GM19463 (cell line): ENCODE measurements at regions not wholly inside any gene's neighbourhood (a gene's known extent, or its start where the extent isn't known, plus 50 kb on each side); places are given as distances from the start of the nearest gene placed in this dataset.
"Not testable (repeated sequence)": the region's sequence is repeated elsewhere in the genome, so short reads cannot be mapped to it uniquely, and the experiment has no call there.

Experiments used
- ATAC-seq: cut with Tn5 transposase; IDR thresholded peaks from one replicate; pipeline ENCODE4 v1.9.1; 2021; ENCODE audit warnings: mild to moderate bottlenecking, moderate library complexity; ENCODE audit not compliant: unreplicated experiment

- no peak for ATAC-seq
These were observed 607.0 kb downstream of the TENT5A start for GRCh38 chr6:81145506-81145905.

- no peak for ATAC-seq
These were observed 608.1 kb downstream of the TENT5A start for GRCh38 chr6:81144346-81144745.

DNA sequence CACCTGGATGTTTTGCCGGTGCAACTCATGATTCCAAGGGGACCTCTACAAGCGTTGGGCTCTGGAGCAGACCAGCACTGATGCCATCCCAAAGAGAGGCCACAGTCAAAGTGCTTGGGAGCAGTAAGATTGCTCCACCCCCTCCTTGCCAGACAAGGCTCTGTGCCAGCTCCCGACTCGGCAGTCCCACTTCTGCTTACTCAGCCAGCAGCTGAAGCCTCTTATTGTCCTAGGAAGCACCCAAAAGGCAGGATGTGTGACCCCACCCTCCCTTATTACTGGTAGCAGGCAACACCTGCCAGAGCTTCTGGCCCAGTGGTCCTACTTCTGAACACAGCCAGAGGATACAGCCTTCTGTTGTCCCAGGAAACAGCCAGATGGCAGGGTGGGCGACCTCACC is 614.2 kb downstream of the TENT5A start:
- ATAC-seq, result no peak

GRCh38 chr6:81130969-81131368 is 621.5 kb downstream of the TENT5A start:
- no peak for ATAC-seq

DNA sequence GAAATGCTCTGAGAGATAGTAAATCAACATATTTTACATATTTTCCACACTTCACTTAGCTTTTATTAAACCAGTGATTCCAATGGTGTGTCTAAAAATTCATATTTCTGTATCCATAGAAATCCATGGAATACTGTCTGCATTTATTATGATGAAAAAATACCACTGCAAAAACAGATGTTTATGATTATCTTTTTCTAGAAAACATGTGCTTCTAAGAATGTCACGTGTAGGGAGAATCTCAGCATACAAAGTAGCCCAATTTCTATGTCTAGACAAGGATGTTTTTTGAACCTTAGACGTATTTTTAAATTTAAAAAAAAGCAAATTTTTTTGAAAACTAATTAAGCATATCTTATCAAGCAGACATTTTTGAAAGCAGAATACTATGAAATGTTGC is 622.4 kb downstream of the TENT5A start:
- no peak for ATAC-seq

- ATAC-seq, result no peak
These were observed 623.8 kb downstream of the TENT5A start for GRCh38 chr6:81128671-81129070.

DNA sequence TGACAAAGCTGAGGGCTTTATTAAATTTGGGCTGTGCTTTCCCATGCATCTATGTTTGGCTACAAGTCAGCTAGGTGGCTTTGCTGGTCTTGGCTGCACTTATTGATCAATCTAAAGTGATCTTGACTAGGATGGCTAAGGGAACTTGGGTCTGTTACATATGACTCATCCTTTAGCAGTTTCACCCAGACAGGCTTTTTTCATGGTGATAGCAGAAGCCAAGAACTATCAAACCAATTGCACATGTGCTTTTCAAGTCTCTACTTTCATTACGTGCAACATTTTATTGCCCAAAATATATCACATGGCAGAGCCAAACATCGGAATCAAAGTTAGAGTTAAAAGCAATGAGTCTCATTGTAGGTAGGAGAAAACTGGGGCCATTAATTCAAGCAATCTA is 626.3 kb downstream of the TENT5A start:
- no peak for ATAC-seq

DNA sequence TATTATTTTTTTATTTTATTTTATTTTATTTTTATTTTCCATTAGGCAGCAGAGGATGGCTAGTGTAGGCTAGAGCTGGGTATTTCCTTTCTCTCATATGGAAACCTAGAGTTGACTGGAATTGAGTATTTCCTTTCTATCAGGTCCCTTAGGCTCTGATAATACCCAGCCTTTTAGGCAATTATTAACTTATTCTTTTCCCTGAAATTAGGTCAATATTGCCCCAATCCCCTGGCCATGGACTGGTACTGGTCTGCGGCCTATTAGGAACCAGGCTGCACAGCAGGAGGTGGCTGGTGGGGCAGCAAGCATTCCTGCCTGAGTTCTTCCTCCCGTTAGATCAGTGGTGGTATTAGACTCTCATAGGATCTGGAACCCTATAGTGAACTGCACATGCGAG is 632.2 kb downstream of the TENT5A start:
- no peak for ATAC-seq

GRCh38 chr6:81105998-81106397 is 646.5 kb downstream of the TENT5A start:
- no peak for ATAC-seq

GRCh38 chr6:81098109-81098814 is 654.2 kb downstream of the TENT5A start:
- no peak for ATAC-seq

- not testable (repeated sequence) for ATAC-seq
These were observed 656.0 kb downstream of the TENT5A start for GRCh38 chr6:81096464-81096863.

GRCh38 chr6:81093051-81093450 is 659.4 kb downstream of the TENT5A start:
- no peak for ATAC-seq

- ATAC-seq, result no peak
These were observed 664.3 kb downstream of the TENT5A start for GRCh38 chr6:81088145-81088544.

- no peak for ATAC-seq
These were observed 665.5 kb downstream of the TENT5A start for GRCh38 chr6:81086991-81087390.

DNA sequence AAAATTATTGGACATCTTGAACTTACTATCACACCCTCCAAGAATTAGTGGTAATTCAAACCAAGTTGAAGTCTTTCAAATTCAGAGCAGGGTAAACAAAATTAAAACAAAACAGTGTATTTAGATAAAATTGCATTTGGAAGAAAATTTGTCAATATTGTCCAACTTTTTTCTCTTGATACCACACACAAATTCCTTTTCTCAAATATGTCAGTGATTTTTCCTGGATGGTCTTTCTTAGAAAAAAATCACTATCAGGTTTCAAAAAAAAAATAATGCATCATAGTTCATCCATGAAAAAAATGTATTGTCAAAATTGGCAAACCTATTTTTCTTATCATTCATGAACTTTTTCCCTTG is 667.1 kb downstream of the TENT5A start:
- no peak for ATAC-seq

DNA sequence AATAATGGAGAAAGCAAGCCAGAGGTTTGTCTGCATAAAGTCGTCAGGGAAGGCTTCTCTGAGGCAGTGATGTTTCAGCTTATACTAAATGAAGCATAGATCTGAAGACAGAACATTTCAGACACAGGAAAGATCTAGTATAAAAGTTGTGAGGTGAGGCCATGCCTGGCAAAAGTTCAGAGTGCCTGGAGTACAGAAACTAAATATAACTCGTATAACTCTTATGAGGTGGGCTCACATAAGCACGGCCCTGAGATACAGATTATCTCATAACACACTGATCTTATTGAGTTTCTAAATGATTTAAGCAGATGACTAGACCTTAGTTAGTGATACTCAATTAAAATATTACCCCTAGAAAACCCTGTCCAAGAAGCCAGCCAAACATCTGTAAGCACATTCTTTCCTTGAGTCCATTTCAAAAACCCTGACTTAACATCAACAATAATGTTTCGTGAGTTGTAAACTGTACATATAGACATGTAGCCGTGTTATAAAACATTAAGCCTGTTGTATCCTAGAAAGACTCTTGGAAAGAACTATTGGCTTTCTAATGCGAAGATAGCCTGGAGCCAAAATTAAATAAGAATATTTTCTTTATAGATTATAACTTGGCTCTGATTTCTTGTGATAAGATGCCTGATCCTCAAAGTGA is 667.6 kb downstream of the TENT5A start:
- no peak for ATAC-seq

- ATAC-seq, result no peak
These were observed 676.5 kb downstream of the TENT5A start for GRCh38 chr6:81075974-81076373.

DNA sequence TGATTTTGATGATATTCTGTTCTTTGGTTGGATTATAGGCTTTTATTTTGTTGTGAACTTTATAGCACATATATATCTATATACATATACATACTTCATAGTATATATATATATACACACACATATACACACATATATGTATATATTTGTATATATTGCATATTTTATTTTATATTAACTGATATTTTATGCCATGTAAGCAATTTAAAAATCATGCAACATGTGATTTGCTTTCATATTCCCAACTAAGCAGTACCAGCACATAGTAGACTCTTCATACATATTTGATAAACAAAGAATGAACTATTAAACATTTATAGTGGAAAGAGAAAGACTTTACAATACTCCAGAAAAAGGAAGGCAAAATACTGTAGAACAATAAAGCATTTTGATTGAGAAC is 679.2 kb downstream of the TENT5A start:
- ATAC-seq, result no peak

GRCh38 chr6:81071121-81071520 is 681.4 kb downstream of the TENT5A start:
- ATAC-seq, result no peak

GRCh38 chr6:81067057-81067456 is 685.4 kb downstream of the TENT5A start:
- ATAC-seq, result no peak

DNA sequence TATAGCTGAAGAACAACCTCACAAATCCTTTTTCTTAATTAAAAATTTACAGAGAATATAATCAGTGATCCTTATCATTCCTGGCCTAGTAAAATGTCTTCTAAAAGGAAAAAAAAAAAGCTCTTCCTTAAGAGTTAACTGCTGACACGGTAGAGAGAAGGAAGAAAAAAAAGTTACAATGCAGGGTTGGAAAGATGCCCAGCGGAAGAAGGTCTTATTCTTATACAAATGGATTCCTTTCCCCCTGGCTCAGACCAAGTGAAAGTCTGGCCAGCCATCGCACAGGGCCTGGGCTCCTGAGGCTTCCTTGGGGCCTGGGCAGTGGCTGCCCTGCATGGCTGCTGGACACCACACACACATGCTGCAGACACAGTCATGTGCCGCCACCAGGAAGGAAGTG is 688.6 kb downstream of the TENT5A start:
- no peak for ATAC-seq

DNA sequence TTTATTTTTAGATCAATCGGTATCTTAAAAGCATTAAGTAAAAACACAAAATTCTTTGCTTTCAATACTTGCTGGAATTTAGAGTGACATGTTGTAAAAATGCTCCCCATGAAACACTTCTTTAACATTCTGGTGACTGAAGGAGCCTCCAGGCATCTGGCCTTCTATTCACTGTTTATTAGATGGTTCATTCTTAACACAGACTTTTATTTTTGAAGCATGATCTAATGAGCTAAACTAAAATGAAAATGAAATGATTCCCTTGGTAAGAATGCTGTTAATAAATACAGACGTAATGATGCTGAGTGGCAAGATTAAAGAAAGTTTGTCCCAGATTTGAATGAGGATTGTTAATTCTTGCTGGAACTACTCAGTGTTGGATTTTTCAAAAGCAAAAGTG is 698.4 kb downstream of the TENT5A start:
- ATAC-seq, result no peak

DNA sequence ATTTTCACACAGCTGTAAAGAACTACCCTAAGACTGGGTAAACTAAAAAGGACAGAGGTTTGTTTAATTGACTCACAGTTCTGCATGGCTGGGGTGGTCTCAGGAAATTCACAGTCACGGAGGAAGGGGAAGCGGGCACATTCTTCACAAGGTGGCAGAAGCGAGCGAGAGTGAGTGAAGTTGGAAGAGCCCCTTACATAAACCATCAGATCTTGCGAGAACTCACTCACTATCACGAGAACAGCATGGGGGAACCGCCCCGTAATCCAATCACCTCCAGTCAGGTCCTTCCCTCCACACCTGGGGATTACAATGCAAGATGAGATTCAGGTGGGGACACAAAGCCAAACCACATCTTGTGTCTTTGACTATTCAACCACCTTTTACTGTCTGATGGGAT is 700.5 kb downstream of the TENT5A start:
- no peak for ATAC-seq
